K562 (cell line): ENCODE measurements at regions not wholly inside any gene's neighbourhood (a gene's known extent, or its start where the extent isn't known, plus 50 kb on each side); places are given as distances from the start of the nearest gene placed in this dataset.
A peak's percentile ranks its signal among the peaks of the same experiment; 100 is the strongest.

Experiments used
- BCL6 ChIP-seq: fragments of 250-450 bp; sonication (Bioruptor Pico); IDR thresholded peaks from 2 replicates; pipeline ENCODE4 v1.4.0; 2020
- CHD4 ChIP-seq: fragments of 200-600 bp; sonication (generic); IDR thresholded peaks from 3 replicates; pipeline ENCODE4 v1.6.1; 2012; ENCODE audit warnings: low read depth, mild to moderate bottlenecking, mixed read lengths, low read length, inconsistent platforms; ENCODE audit not compliant: insufficient read depth, insufficient replicate concordance, poor library complexity, severe bottlenecking
- EP300 ChIP-seq: IDR thresholded peaks from 2 replicates; pipeline ENCODE4 v1.6.1; 2012; ENCODE audit warnings: low read length, improper control_type of control experiment
- FOXO4 ChIP-seq: fragments of 450-650 bp; formaldehyde crosslinking; IDR thresholded peaks from 2 replicates; pipeline ENCODE4 v1.4.0; 2020; ENCODE audit warnings: mild to moderate bottlenecking, moderate library complexity
- FOXP1 ChIP-seq: sonication (generic); formaldehyde crosslinking; IDR thresholded peaks from 2 replicates; pipeline ENCODE4 v1.8.0; 2022; ENCODE audit warnings: mild to moderate bottlenecking, missing genetic modification reagents
- HSF4 ChIP-seq: fragments of 250-450 bp; sonication (Bioruptor Pico); IDR thresholded peaks from 2 replicates; pipeline ENCODE4 v2.1.2; 2022; ENCODE audit warnings: mild to moderate bottlenecking, moderate library complexity, borderline replicate concordance
- MCM5 ChIP-seq: fragments of 450-650 bp; IDR thresholded peaks from 2 replicates; pipeline ENCODE4 v1.6.1; 2016; ENCODE audit warnings: low read depth
- MECOM ChIP-seq: fragments of 250-450 bp; sonication (Bioruptor Pico); IDR thresholded peaks from 2 replicates; pipeline ENCODE4 v1.8.0; 2022; ENCODE audit warnings: inconsistent platforms
- PKNOX1 ChIP-seq: fragments of 450-650 bp; IDR thresholded peaks from 2 replicates; pipeline ENCODE4 v1.6.1; 2016
- RBM39 ChIP-seq: fragments of 200-400 bp; formaldehyde crosslinking; optimal IDR thresholded peaks from 2 replicates; pipeline ENCODE3; 2018; ENCODE audit warnings: low read depth, low read length
- RUNX1 ChIP-seq: sonication (generic); IDR thresholded peaks from 2 replicates; pipeline ENCODE4 v1.6.1; 2016; ENCODE audit warnings: antibody characterized with exemption, low read depth
- SRSF1 ChIP-seq: fragments of 200-400 bp; formaldehyde crosslinking; IDR thresholded peaks from 2 replicates; pipeline ENCODE4 v1.6.1; 2017; ENCODE audit warnings: mild to moderate bottlenecking, low read depth, low read length, moderate library complexity
- SUPT5H ChIP-seq: fragments of 450-650 bp; IDR thresholded peaks from 2 replicates; pipeline ENCODE4 v1.6.1; 2016
- ZNF133 ChIP-seq: fragments of 250-450 bp; sonication (Bioruptor Pico); IDR thresholded peaks from 2 replicates; pipeline ENCODE4 v1.4.0; 2020; ENCODE audit warnings: mild to moderate bottlenecking
- ZNF280A ChIP-seq: fragments of 450-650 bp; IDR thresholded peaks from 2 replicates; pipeline ENCODE4 v1.6.1; 2018; ENCODE audit warnings: mild to moderate bottlenecking, low read depth; ENCODE audit not compliant: partially characterized antibody
- ZNF282 ChIP-seq: sonication (generic); formaldehyde crosslinking; IDR thresholded peaks from 2 replicates; pipeline ENCODE4 v1.8.1; 2023; ENCODE audit warnings: missing genetic modification reagents
- ZNF445 ChIP-seq: fragments of 250-450 bp; sonication (Bioruptor Pico); IDR thresholded peaks from 2 replicates; pipeline ENCODE4 v1.4.0; 2020; ENCODE audit warnings: low read depth, mild to moderate bottlenecking, moderate library complexity
- ZNF561 ChIP-seq: fragments of 450-650 bp; formaldehyde crosslinking; conservative IDR thresholded peaks from 2 replicates; pipeline ENCODE4 v1.4.0; 2020; ENCODE audit warnings: mild to moderate bottlenecking, moderate library complexity
- ZNF583 ChIP-seq: fragments of 250-450 bp; sonication (Bioruptor Pico); IDR thresholded peaks from 2 replicates; pipeline ENCODE4 v1.4.0; 2020
- ZNF668 ChIP-seq: fragments of 250-450 bp; sonication (Bioruptor Pico); IDR thresholded peaks from 2 replicates; pipeline ENCODE4 v1.8.0; 2022; ENCODE audit warnings: mild to moderate bottlenecking, inconsistent platforms
- ZNF707 ChIP-seq: fragments of 250-450 bp; sonication (Bioruptor Pico); conservative IDR thresholded peaks from 2 replicates; pipeline ENCODE4 v1.8.0; 2022; ENCODE audit warnings: inconsistent platforms, mild to moderate bottlenecking, moderate library complexity
- TF ChIP-seq, protein P1 (sequence below): fragments of 450-650 bp; IDR thresholded peaks from 2 replicates; pipeline ENCODE4 v1.6.1; 2017; ENCODE audit warnings: mild to moderate bottlenecking, moderate library complexity
- TF ChIP-seq, protein P2 (sequence below): sonication (generic); formaldehyde crosslinking; IDR thresholded peaks from 2 replicates; pipeline ENCODE4 v1.8.1; 2023; ENCODE audit warnings: mild to moderate bottlenecking, missing genetic modification reagents

DNA sequence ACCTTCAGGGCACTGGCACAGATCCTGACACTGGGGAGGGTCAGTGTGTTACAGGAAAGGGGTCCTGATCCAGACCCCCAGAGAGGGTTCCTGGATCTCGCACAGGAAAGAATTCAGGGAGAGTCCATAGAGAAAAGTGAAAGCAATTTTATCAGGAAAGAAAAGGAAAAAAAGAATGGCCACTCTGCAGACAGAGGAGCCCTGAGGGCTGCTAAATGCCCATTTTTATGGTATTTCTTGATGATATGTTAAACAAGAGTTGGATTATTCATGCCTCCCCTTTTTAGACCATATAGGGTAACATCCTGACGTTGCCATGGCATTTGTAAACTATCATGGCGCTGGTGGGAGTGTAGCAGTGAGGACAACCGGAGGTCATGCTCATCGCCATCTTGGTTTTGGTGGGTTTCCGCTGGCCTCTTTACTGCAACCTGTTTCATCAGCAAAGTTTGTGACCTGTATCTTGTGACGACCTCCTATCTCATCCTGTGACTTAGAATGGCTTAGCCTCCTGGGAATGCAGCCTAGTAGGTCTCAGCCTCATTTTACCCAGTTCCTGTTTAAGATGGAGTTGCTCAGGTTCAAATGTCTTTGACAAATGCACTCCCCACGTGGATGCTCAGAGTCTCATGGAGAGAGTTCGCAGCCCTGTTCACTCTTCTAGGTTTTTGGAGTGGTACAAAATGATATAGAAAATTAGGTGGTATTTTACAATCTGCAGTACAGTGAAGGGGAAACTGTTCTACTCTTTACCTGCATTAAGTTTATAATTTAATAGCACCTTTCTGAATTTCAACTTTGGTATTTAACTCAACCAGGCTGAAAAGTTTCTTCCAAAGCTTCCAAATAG is 1363.7 kb upstream of the TMEM132C start (continued):
- TF ChIP-seq ZNF280A = no peak
- TF ChIP-seq ZNF707 = peak; percentile 69
- TF ChIP-seq FOXP1 (CRISPR knock-in tag) = no peak
- no peak for TF ChIP-seq SUPT5H
- TF ChIP-seq, protein P1, sequence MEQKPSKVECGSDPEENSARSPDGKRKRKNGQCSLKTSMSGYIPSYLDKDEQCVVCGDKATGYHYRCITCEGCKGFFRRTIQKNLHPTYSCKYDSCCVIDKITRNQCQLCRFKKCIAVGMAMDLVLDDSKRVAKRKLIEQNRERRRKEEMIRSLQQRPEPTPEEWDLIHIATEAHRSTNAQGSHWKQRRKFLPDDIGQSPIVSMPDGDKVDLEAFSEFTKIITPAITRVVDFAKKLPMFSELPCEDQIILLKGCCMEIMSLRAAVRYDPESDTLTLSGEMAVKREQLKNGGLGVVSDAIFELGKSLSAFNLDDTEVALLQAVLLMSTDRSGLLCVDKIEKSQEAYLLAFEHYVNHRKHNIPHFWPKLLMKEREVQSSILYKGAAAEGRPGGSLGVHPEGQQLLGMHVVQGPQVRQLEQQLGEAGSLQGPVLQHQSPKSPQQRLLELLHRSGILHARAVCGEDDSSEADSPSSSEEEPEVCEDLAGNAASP = no peak
- TF ChIP-seq SRSF1 = no peak
- no peak for TF ChIP-seq RBM39
- peak; percentile 98 for TF ChIP-seq ZNF583 (CRISPR knock-in tag)
- peak; percentile 95 for TF ChIP-seq ZNF133
- TF ChIP-seq ZNF282 (CRISPR knock-in tag) = no peak
- TF ChIP-seq, protein P2, sequence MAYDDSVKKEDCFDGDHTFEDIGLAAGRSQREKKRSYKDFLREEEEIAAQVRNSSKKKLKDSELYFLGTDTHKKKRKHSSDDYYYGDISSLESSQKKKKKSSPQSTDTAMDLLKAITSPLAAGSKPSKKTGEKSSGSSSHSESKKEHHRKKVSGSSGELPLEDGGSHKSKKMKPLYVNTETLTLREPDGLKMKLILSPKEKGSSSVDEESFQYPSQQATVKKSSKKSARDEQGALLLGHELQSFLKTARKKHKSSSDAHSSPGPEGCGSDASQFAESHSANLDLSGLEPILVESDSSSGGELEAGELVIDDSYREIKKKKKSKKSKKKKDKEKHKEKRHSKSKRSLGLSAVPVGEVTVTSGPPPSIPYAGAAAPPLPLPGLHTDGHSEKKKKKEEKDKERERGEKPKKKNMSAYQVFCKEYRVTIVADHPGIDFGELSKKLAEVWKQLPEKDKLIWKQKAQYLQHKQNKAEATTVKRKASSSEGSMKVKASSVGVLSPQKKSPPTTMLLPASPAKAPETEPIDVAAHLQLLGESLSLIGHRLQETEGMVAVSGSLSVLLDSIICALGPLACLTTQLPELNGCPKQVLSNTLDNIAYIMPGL (CRISPR knock-in tag) = no peak
- TF ChIP-seq MCM5 = no peak
- TF ChIP-seq EP300 = no peak
- peak; percentile 97 for TF ChIP-seq ZNF668 (CRISPR knock-in tag)
- no peak for TF ChIP-seq RUNX1
- TF ChIP-seq ZNF561 = peak; percentile 72; the same call in 1 of the 2 replicates
- peak; percentile 96; the same call in 1 of the 2 replicates for TF ChIP-seq HSF4 (CRISPR knock-in tag)
- TF ChIP-seq PKNOX1 = no peak
- TF ChIP-seq BCL6 (CRISPR knock-in tag) = peak; percentile 99
- TF ChIP-seq ZNF445 (CRISPR knock-in tag) = peak; percentile 83
- peak; percentile 97 for TF ChIP-seq FOXO4 (CRISPR knock-in tag)
- no peak for TF ChIP-seq CHD4
- TF ChIP-seq MECOM (CRISPR knock-in tag) = peak; percentile 95
